ENCODE measurements at regions not wholly inside any gene's neighbourhood (a gene's known extent, or its start where the extent isn't known, plus 50 kb on each side); places are given as distances from the start of the nearest gene placed in this dataset.

GRCh38 chr6:22752522-22752921, 183.2 kb downstream of the HDGFL1 start:
- H3K27ac Mint-ChIP-seq = no peak overlapping the region
- no peaks in the 10 kb centered on the region for H3K36me3 Mint-ChIP-seq (ENCODE audit: insufficient read depth)
- H3K9me3 Mint-ChIP-seq (ENCODE audit: low read depth) = no peaks in the 10 kb centered on the region
- no peak for TF ChIP-seq CTCF (IDR thresholded peaks at IDR 0.05; ENCODE audit: unreplicated experiment)
- DNase-seq (ENCODE audit: low spot score, unreplicated experiment) = no peak
- peaks cover 43% of the 10 kb centered on the region for H3K4me1 Mint-ChIP-seq (ENCODE audit: low read depth)
- H3K27me3 Mint-ChIP-seq = no peaks in the 10 kb centered on the region
- H3K4me3 Mint-ChIP-seq (ENCODE audit: low read depth) = no peak overlapping the region

GRCh38 chr6:22754061-22754460, 184.7 kb downstream of the HDGFL1 start:
- Mint-ChIP-seq H3K4me3 (ENCODE audit: low read depth) (no peak overlapping the region), H3K36me3 (ENCODE audit: insufficient read depth) (no peaks in the 10 kb centered on the region), H3K9me3 (ENCODE audit: low read depth) (no peaks in the 10 kb centered on the region), H3K27ac (no peak overlapping the region), H3K4me1 (ENCODE audit: low read depth) (peaks cover 47% of the 10 kb centered on the region), H3K27me3 (no peaks in the 10 kb centered on the region)
- TF ChIP-seq CTCF (IDR thresholded peaks at IDR 0.05; ENCODE audit: unreplicated experiment) = no peak
- DNase-seq (ENCODE audit: low spot score, unreplicated experiment) = no peak

- TF ChIP-seq CTCF (IDR thresholded peaks at IDR 0.05; ENCODE audit: unreplicated experiment) = no peak
- no peak for DNase-seq (ENCODE audit: low spot score, unreplicated experiment)
- Mint-ChIP-seq H3K4me3 (ENCODE audit: low read depth) (no peak overlapping the region), H3K36me3 (ENCODE audit: insufficient read depth) (no peaks in the 10 kb centered on the region), H3K4me1 (ENCODE audit: low read depth) (peaks cover 39% of the 10 kb centered on the region), H3K9me3 (ENCODE audit: low read depth) (peaks cover 2% of the 10 kb centered on the region), H3K27ac (no peak overlapping the region), H3K27me3 (no peaks in the 10 kb centered on the region)
Measured at GRCh38 chr6:22755605-22756004, 186.2 kb downstream of the HDGFL1 start.

- no peaks in the 10 kb centered on the region for H3K36me3 Mint-ChIP-seq (ENCODE audit: insufficient read depth)
Measured at GRCh38 chr6:22756365-22756764, 187.0 kb downstream of the HDGFL1 start.

GRCh38 chr6:22764496-22764895, 195.1 kb downstream of the HDGFL1 start:
- no peak for TF ChIP-seq CTCF (IDR thresholded peaks at IDR 0.05; ENCODE audit: unreplicated experiment)
- peaks cover 10% of the 10 kb centered on the region for H3K9me3 Mint-ChIP-seq (ENCODE audit: low read depth)
- no peak overlapping the region for H3K27ac Mint-ChIP-seq
- H3K36me3 Mint-ChIP-seq (ENCODE audit: insufficient read depth) = peaks cover 2% of the 10 kb centered on the region
- no peaks in the 10 kb centered on the region for H3K27me3 Mint-ChIP-seq
- H3K4me3 Mint-ChIP-seq (ENCODE audit: low read depth) = no peak overlapping the region
- peaks cover 2% of the 10 kb centered on the region for H3K4me1 Mint-ChIP-seq (ENCODE audit: low read depth)
- DNase-seq (ENCODE audit: low spot score, unreplicated experiment) = no peak

More at GRCh38 chr6:22756365-22756764, 187.0 kb downstream of the HDGFL1 start:
- no peak for DNase-seq (ENCODE audit: low spot score, unreplicated experiment)
- no peak overlapping the region for H3K4me3 Mint-ChIP-seq (ENCODE audit: low read depth)
- no peak overlapping the region for H3K27ac Mint-ChIP-seq
- H3K4me1 Mint-ChIP-seq (ENCODE audit: low read depth) = peaks cover 31% of the 10 kb centered on the region
- no peak for TF ChIP-seq CTCF (IDR thresholded peaks at IDR 0.05; ENCODE audit: unreplicated experiment)
- H3K9me3 Mint-ChIP-seq (ENCODE audit: low read depth) = peaks cover 3% of the 10 kb centered on the region
- no peaks in the 10 kb centered on the region for H3K27me3 Mint-ChIP-seq

Measured in progenitor cell of endocrine pancreas (in vitro differentiated cells).